B cell (primary cell): ENCODE measurements at regions not wholly inside any gene's neighbourhood (a gene's known extent, or its start where the extent isn't known, plus 50 kb on each side); places are given as distances from the start of the nearest gene placed in this dataset.

Experiments
- ATAC-seq: fragments of 200-7000 bp; cut with Tn5 transposase; one replicate; pipeline ENCODE4 v1.10.0; 2021; ENCODE audit warnings: low read depth, mild to moderate bottlenecking, moderate number of reproducible peaks, moderate library complexity
- CTCF ChIA-PET: fragments of 350-600 bp; sonication (Branson Sonifier 250); formaldehyde crosslinking; loops from one replicate; lab custom pipeline; 2021; ENCODE audit warnings: antibody characterized with exemption, inconsistent platforms; lab: Charles Lee
- POLR2A ChIA-PET: fragments of 350-600 bp; sonication (Branson Sonifier 250); formaldehyde crosslinking; loops from one replicate; lab custom pipeline; 2021; ENCODE audit warnings: antibody characterized with exemption; lab: Charles Lee
- DNase-seq: peaks from one replicate; pipeline ENCODE4 v3.0.0; 2013
- H2AFZ ChIP-seq: 2 replicates; pipeline ENCODE4 v1.6.1; 2012; ENCODE audit warnings: mild to moderate bottlenecking, low read depth, low read length; ENCODE audit not compliant: insufficient read depth, poor library complexity, severe bottlenecking
- H3K27ac ChIP-seq, 2 donors: 1 replicate in 1 of 2; 2 replicates in 1 of 2; pipeline ENCODE4 v1.5.1; 2012 to 2013; ENCODE audit warnings: low read length in 2 of 2, mild to moderate bottlenecking in 2 of 2, moderate library complexity in 1 of 2
- H3K27me3 ChIP-seq, 4 experiments: fragments of 200-600 bp in 1 of 4; sonication (generic) in 1 of 4; replicated peaks in 1 of 4; 1 replicate in 2 of 4; 2 replicates in 2 of 4; pipeline versions ENCODE4 v1.6.1 to v1.7.0; 2013 to 2016; ENCODE audit warnings: low read length in 3 of 4, mild to moderate bottlenecking in 2 of 4, mixed read lengths in 1 of 4, moderate library complexity in 1 of 4; ENCODE audit not compliant: insufficient read depth in 4 of 4, control insufficient read depth in 3 of 4; ENCODE audit errors: control extremely low read depth in 1 of 4
- H3K36me3 ChIP-seq, 2 experiments: replicated peaks in 1 of 2; 1 replicate in 1 of 2; 2 replicates in 1 of 2; pipeline versions ENCODE4 v1.6.1 to v1.7.1; 2013; ENCODE audit warnings: low read length in 1 of 2; ENCODE audit not compliant: insufficient read depth in 2 of 2, control insufficient read depth in 1 of 2; ENCODE audit errors: control extremely low read depth in 1 of 2, extremely low read depth in 1 of 2
- H3K4me1 ChIP-seq, 2 donors: fragments of 200-600 bp in 1 of 2; sonication (generic) in 1 of 2; 1 replicate in 1 of 2; 2 replicates in 1 of 2; pipeline versions ENCODE4 v1.5.1 to v1.6.1; 2013 to 2017; ENCODE audit warnings: low read length in 2 of 2; ENCODE audit not compliant: control insufficient read depth in 2 of 2, insufficient read depth in 2 of 2
- H3K4me2 ChIP-seq: replicated peaks from 2 replicates; pipeline ENCODE3; 2012; ENCODE audit warnings: mild to moderate bottlenecking, low read depth, low read length; ENCODE audit not compliant: poor library complexity, severe bottlenecking
- H3K4me3 ChIP-seq, 5 experiments: fragments of 200-600 bp in 1 of 5; sonication (generic) in 1 of 5; 1 replicate in 3 of 5; 2 replicates in 2 of 5; pipeline versions ENCODE4 v1.5.1 to v1.7.0; 2011 to 2016; ENCODE audit warnings: low read length in 4 of 5, mild to moderate bottlenecking in 4 of 5, low read depth in 2 of 5, control low read depth in 1 of 5, moderate library complexity in 1 of 5; ENCODE audit not compliant: insufficient read depth in 1 of 5; ENCODE audit errors: control extremely low read depth in 1 of 5, extremely low read depth in 1 of 5
- H3K79me2 ChIP-seq: fragments of 200-600 bp; sonication (generic); one replicate; pipeline ENCODE4 v1.6.0; 2016; ENCODE audit warnings: low read length; ENCODE audit not compliant: control insufficient read depth, insufficient read depth
- H3K9ac ChIP-seq: fragments of 200-600 bp; sonication (generic); 2 replicates; pipeline ENCODE4 v1.6.1; 2017; ENCODE audit warnings: mild to moderate bottlenecking, low read length, moderate library complexity
- H3K9me3 ChIP-seq, 3 donors: one replicate each; pipeline versions ENCODE4 v1.6.1 to v1.7.1; 2013; ENCODE audit warnings: low read length in 2 of 3; ENCODE audit not compliant: control insufficient read depth in 2 of 3, insufficient read depth in 1 of 3; ENCODE audit errors: control extremely low read depth in 1 of 3
- H4K20me1 ChIP-seq: 2 replicates; pipeline ENCODE4 v1.6.0; 2012; ENCODE audit warnings: mild to moderate bottlenecking, low read length; ENCODE audit not compliant: insufficient read depth, control insufficient read depth, poor library complexity, severe bottlenecking
- H3K27ac Mint-ChIP-seq: one replicate; pipeline ENCODE4 v1.8.0; 2021; ENCODE audit warnings: mixed read lengths
- H3K27me3 Mint-ChIP-seq: one replicate; pipeline ENCODE4 v1.8.0; 2021; ENCODE audit warnings: mixed read lengths
- H3K4me1 Mint-ChIP-seq: one replicate; pipeline ENCODE4 v1.8.0; 2021; ENCODE audit warnings: mixed read lengths
- H3K4me3 Mint-ChIP-seq: one replicate; pipeline ENCODE4 v1.8.0; 2021; ENCODE audit warnings: mixed read lengths
- H3K9me3 Mint-ChIP-seq: one replicate; pipeline ENCODE4 v1.8.0; 2022; ENCODE audit warnings: mixed read lengths; ENCODE audit not compliant: insufficient read depth
- CTCF ChIP-seq: fragments of 200-600 bp; IDR thresholded peaks from one replicate; pipeline ENCODE4 v1.8.0; 2022; ENCODE audit warnings: antibody characterized with exemption, mild to moderate bottlenecking
- EZH2 ChIP-seq: IDR thresholded peaks from 2 replicates; pipeline ENCODE4 v1.6.1; 2012; ENCODE audit warnings: borderline replicate concordance, low read depth, mild to moderate bottlenecking, moderate library complexity, low read length; ENCODE audit not compliant: insufficient read depth, poor library complexity, severe bottlenecking
- WGBS: methylation state at CpG from one replicate; pipeline ENCODE4 v1.1.5; 2013; ENCODE audit warnings: missing lambda C conversion rate; ENCODE audit not compliant: insufficient coverage; 5-methylcytosine and 5-hydroxymethylcytosine counted together
- intact Hi-C: fragments of 100-400 bp; cut with micrococcal nuclease; formaldehyde crosslinking; loops from one replicate; pipeline ENCODE4 v1.10.0; 2022

DNA sequence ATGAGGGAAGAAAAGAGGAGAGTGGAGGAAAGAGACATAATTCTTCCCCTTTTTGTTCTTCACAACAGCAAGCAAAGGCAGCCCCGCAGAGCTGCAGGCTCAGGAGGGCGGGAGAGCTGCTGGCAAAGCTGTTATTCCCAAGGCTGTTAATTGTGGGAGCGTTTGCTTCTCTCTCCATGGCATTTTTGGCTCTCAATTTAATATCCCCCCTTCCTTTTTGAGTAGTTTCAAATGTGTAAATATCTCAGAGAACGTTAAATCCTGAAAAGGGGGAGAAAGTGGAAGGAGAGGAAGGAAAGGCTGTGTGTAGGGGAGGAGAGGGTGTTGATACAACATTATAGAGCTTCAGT lies 165.7 kb downstream of the NSG2 start:
- DNase-seq, result no peak
- no peak overlapping the region for H3K4me3 ChIP-seq
- Mint-ChIP-seq H3K9me3 (no peaks in the 10 kb centered on the region), H3K4me3 (no peak overlapping the region), H3K4me1 (no peaks in the 10 kb centered on the region), H3K27me3 (peaks cover 9% of the 10 kb centered on the region), H3K27ac (no peak overlapping the region)
- no peak overlapping the region for H3K4me2 ChIP-seq
- no peak overlapping the region for H3K27ac ChIP-seq
- WGBS, result no CpG with 5 or more reads among the region's 4 CpGs
- peaks cover 0 to 11% (median 0%) of the 10 kb centered on the region in 3 donors for H3K9me3 ChIP-seq
- no peaks in the 10 kb centered on the region for H3K4me1 ChIP-seq
- no peaks in the 10 kb centered on the region for H4K20me1 ChIP-seq
- no peak for ATAC-seq
- no peaks in the 10 kb centered on the region for H3K36me3 ChIP-seq
- intact Hi-C loops, result no loop called here
- TF ChIP-seq CTCF (no peak), EZH2 (no peak)
- ChIA-PET CTCF (interaction anchor here (0.9 kb wide), 1 partner anchor 30 kb away, joined by 3 read pairs; no protein-coding TSS in a partner anchor), POLR2A (no interaction called here)
- no peak overlapping the region for H2AFZ ChIP-seq
- no peak overlapping the region for H3K9ac ChIP-seq
- no peaks in the 10 kb centered on the region for H3K27me3 ChIP-seq
- H3K79me2 ChIP-seq, result no peaks in the 10 kb centered on the region

DNA sequence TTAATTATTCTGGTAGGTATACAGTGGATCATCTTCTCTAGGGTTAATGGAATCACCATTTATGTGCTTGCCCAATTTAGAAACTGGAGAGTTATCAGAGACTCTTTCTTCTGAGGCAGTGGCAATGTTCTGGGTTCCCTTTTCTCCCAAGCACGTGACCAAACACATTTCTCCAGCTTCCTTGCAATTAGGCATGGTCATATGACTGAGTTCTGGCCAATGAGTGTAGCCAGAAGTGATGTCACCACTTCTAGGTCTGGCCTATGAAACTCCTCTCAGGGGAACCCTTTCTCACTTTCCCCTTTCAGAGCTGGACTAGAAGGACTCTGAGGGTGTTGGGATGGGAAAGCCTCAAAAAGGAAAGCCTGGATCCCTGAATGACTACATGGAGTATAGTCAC lies 172.0 kb downstream of the NSG2 start:
- Histone ChIP-seq H3K4me2 (no peak overlapping the region), H2AFZ (no peak overlapping the region), H3K79me2 (no peaks in the 10 kb centered on the region), H3K9me3 (peaks cover 0 to 14% (median 3%) of the 10 kb centered on the region in 3 donors), H3K4me3 (no peak overlapping the region), H3K27me3 (no peaks in the 10 kb centered on the region), H3K36me3 (no peaks in the 10 kb centered on the region), H3K27ac (no peak overlapping the region), H3K4me1 (no peaks in the 10 kb centered on the region), H4K20me1 (no peaks in the 10 kb centered on the region), H3K9ac (no peak overlapping the region)
- no peak overlapping the region for H3K27ac Mint-ChIP-seq
- TF ChIP-seq CTCF (no peak), EZH2 (no peak)
- ATAC-seq (no peak), DNase-seq (no peak)
- ChIA-PET POLR2A (no interaction called here), CTCF (no interaction called here)
- no peaks in the 10 kb centered on the region for H3K4me1 Mint-ChIP-seq
- intact Hi-C loops, result no loop called here
- no peaks in the 10 kb centered on the region for H3K9me3 Mint-ChIP-seq
- no CpG with 5 or more reads among the region's 1 CpG for WGBS
- H3K4me3 Mint-ChIP-seq, result no peak overlapping the region
- peaks cover 14% of the 10 kb centered on the region for H3K27me3 Mint-ChIP-seq
